NCI-H1694 (cell line): ENCODE measurements at regions not wholly inside any gene's neighbourhood (a gene's known extent, or its start where the extent isn't known, plus 50 kb on each side); places are given as distances from the start of the nearest gene placed in this dataset.
"Not testable (repeated sequence)": the region's sequence is repeated elsewhere in the genome, so short reads cannot be mapped to it uniquely, and the experiment has no call there.

ENCODE experiments used
- DNase-seq: peaks from one replicate; lab custom pipeline; 2025; lab: John Stamatoyannopoulos, UW

- no peak for DNase-seq
These were observed 650.7 kb upstream of the GRID2 start for GRCh38 chr4:91653067-91653466.

DNA sequence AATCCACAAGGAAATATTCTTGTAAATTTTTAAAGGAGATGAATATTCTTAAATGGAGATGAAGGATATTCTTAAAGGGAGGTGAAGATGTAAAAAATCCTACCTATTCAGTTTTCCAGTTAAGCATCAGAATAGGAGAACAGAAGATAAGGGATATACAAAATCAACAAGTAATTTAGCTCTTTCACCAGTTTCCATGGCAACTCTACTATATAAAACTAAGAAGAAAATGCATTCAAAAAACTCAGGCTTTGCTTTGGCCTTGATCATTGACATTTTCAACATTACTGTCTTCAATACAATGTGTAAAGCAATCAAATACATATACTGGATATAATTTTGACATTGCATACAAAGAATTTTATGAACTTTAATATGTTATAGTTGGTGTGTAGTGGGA is 622.7 kb upstream of the GRID2 start:
- no peak for DNase-seq

- no peak for DNase-seq
These were observed 622.2 kb upstream of the GRID2 start for GRCh38 chr4:91681544-91681943.

GRCh38 chr4:91684955-91685354 is 618.8 kb upstream of the GRID2 start:
- no peak for DNase-seq

DNA sequence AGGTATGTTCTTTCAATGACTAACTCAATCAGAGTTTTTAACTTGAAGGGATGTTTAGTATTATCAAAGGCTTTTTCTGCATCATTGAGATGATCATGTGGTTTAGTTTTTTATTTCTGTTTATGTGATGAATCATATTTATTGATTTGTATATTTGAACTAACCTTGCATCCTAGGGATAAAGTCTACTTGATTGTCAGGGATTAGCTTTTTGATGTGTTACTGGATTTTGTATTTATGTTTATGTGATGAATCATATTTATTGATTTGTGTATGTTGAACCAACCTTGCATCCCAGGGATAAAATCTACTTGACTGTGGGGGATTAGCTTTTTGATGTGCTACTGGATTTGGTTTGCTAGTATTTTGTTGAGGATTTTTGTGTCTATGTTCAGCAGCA is 615.4 kb upstream of the GRID2 start:
- DNase-seq = no peak

DNA sequence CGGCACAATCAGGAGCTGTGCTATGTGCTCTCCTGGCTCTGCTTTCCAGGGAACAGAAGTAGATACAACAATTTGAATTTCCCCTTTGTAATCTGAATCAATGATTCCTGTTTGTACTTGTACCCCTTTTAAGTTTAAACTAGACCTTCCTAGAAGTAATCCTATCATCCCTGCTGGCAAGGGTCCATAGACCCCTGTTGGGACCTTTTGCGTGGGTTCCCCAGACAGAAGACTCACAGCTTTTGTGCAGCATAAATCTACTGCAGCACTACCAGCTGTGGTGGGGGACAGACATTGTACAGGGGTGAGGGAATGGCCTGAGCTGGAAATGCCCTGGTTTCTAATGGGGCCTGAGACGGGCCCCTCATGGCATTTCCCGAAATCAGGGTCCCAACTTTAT is 604.1 kb upstream of the GRID2 start:
- DNase-seq = not testable (repeated sequence)

DNA sequence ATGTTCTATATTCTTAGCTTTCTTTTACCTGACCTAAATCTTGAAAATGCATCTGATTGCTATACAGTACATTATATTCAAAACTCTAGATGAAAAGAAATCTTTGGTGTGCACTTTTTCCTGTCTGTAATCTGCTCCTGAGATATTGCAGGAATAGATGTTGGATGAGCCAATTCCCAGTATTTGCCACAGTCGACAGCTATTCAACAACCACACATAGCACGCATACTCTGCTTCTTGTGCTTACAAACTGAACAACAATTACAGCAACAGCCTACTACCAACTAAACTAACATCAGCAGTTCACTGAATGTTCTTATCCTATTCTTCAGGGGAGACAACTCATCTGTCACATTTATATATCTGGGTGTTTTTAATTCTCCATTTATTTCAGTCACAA is 573.9 kb upstream of the GRID2 start:
- no peak for DNase-seq

DNA sequence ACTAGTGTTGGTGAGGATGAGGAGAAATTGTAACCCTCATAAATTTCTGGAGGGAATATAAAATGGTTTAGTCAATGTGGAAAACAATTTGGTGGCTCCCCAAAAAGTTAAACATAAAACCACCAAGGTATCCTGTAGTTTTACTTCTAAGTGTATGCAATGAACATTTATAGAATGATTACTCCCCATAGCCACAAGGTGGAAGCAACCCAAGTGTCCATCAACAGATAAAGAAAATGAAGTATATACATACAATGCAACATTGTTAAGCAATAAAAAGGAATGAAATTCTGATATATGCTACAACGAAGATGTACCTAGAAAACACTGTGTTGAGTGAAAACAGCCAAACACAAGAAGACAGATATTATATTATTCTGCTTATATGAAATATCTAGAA is 569.1 kb upstream of the GRID2 start:
- DNase-seq = no peak

GRCh38 chr4:91738831-91739230 is 564.9 kb upstream of the GRID2 start:
- not testable (repeated sequence) for DNase-seq

DNA sequence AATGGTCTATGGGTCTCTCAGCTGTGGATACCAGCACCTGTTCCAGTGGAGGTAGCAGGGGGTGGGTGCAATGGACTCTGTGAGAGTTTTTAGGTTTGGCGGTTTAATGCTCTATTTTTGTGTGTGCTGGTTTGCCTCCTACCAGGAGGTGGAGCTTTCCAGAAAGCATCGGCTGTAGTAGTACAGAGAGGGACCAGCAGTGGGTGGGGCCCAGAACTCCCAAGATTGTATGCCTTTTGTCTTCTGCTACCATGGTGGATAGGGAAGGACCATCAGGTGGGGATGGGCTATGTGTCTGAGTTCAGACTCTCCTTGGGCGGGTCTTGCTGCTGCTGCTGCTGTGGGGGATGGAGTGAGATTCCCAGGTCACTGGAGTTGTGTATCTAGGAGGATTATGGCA is 557.2 kb upstream of the GRID2 start:
- no peak for DNase-seq

DNA sequence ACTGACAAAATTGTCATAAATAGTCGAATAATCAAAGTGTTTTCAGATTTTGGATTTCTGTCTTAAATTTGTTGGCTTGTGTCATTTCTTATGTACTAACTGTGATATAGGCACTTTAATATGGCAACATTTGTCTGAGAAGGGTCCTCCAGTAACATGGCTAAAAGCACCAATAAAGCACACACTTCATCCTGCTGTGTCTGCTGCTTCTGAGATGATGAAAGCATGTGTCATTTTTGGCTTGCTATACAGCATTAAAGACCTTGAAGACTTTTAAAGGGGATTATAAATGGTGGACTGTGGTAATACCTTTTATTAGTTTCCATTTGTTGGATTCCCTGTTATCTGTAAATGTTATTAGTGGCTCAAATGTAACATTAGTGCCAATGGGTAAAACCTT is 551.8 kb upstream of the GRID2 start:
- DNase-seq = no peak

- no peak for DNase-seq
These were observed 549.0 kb upstream of the GRID2 start for GRCh38 chr4:91754716-91755115.

- no peak for DNase-seq
These were observed 545.3 kb upstream of the GRID2 start for GRCh38 chr4:91758487-91758886.

DNA sequence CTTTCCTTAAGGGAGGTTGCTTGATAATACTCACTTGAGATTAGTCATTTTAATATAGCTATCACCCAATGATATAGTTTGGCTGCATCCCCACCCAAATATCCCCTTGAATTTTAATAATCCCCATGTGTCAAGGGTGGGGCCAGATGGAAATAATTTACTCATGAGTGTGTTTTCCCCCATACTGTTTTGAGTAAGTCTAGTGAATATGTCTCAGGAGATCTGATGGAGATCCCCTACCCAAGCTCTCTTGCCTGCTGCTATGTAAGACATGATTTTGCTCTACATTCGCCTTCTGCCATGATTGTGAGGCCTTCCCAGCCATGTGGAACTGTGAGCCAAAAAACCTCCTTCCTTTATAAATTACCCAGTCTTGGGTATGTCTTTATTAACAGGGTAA is 539.7 kb upstream of the GRID2 start:
- DNase-seq = no peak

DNA sequence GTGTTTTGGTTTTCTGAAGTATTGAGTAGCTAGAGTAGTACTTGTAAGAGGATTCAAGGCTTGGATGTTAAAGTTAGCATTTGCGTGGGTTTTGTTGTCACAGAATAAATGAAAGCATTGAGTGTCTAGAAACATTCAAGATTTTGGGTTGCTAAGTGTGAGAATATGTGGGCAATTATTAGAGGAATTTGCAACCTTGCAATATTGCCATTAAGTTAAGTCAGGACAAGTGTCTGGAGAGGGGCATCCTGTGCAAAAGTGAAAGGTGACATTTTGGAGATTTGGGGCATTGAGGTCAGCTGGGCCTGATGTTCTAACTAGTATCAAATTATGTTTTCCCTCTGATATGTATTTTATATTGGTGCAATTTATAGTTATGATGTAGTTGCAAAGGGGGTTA is 533.9 kb upstream of the GRID2 start:
- DNase-seq = no peak

DNA sequence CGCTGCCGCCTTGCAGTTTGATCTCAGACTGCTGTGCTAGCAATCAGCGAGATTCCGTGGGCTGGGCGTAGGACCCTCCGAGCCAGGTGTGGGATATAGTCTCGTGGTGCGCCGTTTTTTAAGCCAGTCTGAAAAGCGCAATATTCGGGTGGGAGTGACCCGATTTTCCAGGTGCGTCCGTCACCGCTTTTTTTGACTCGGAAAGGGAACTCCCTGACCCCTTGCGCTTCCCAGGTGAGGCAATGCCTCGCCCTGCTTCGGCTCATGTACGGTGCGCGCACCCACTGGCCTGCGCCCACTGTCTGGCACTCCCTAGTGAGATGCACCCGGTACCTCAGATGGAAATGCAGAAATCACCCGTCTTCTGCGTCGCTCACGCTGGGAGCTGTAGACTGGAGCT is 512.1 kb upstream of the GRID2 start:
- not testable (repeated sequence) for DNase-seq

GRCh38 chr4:91795947-91796346 is 507.8 kb upstream of the GRID2 start:
- no peak for DNase-seq

- DNase-seq = no peak
These were observed 491.4 kb upstream of the GRID2 start for GRCh38 chr4:91812319-91812718.

DNA sequence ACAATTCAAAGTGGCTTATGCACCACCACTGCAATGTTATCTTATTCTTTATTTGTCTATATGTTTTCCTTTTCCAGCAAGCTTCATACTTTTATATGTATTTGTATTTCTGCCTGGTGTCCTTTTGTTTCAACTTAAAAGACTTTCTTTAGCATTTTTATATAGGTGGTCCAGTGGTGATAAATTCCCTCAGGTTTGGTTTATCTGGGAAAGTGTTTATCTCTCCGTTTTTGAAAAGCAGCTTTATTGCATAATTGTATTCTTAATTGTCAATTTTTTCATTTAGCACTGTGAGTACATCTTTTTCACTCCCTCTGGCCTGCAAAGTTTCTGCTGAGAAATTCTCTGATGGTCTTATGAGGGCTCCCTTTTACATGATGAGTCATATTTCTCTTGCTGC is 479.0 kb upstream of the GRID2 start:
- DNase-seq = no peak

DNA sequence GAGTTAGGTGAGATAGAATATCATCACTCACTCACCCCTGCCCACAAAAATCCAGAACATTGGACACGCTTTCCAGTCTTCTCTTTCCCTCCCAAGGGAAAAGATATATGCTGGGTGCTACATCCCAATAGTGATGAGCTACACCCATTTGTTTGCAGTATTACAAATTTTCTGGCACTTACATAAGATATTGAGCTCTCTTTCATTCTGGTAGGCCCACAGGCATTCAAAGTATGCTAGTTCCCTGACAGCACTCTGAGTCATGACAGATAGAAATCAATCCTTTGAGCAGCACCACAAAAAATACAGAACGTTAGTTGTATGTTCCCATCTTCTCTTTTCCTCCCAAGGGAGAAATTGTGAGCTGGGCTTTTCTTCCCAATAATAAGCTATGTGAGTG is 477.6 kb upstream of the GRID2 start:
- no peak for DNase-seq

- DNase-seq = no peak
These were observed 475.9 kb upstream of the GRID2 start for GRCh38 chr4:91827914-91828313.

DNA sequence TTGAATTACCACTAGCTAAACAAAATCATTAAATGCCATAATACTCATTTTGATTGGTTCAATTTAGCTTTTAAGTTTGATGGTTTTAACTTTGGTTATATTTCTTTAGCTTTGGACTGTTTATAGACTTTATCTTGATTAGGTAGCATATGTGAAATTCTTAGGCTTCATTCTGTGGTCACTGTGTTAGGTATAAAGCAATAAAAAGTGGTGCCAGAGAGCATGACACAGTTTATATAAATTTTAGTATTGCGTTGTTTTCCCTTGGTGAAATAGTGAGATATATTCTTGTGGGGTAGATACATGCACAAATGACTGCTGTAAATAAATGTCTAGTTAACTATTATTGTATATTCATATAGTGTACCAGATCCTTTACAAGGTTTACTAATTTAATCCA is 474.2 kb upstream of the GRID2 start:
- no peak for DNase-seq

GRCh38 chr4:91830681-91831395 is 472.9 kb upstream of the GRID2 start:
- DNase-seq = no peak

GRCh38 chr4:91837608-91838029 is 466.1 kb upstream of the GRID2 start:
- DNase-seq = no peak
